Urinary bladder (tissue), 3 donors: ENCODE measurements at regions not wholly inside any gene's neighbourhood (a gene's known extent, or its start where the extent isn't known, plus 50 kb on each side); places are given as distances from the start of the nearest gene placed in this dataset.

ENCODE experiments used
- DNase-seq: peaks from one replicate; pipeline ENCODE4 v3.0.0-alpha.2; 2015; ENCODE audit errors: extremely low spot score
- H3K27ac ChIP-seq: one replicate; pipeline ENCODE4 v1.5.1; 2013; ENCODE audit warnings: low read depth, mild to moderate bottlenecking, moderate library complexity
- H3K36me3 ChIP-seq: one replicate; pipeline ENCODE4 v1.6.1; 2013; ENCODE audit warnings: mild to moderate bottlenecking, moderate library complexity; ENCODE audit not compliant: insufficient read depth
- H3K4me1 ChIP-seq: one replicate; pipeline ENCODE4 v1.6.1; 2013; ENCODE audit warnings: mild to moderate bottlenecking, moderate library complexity; ENCODE audit not compliant: insufficient read depth
- H3K4me3 ChIP-seq: one replicate; pipeline ENCODE4 v1.5.1; 2013; ENCODE audit warnings: low read depth, low read length
- WGBS: extraction: QIAGEN DNeasy Blood & Tissue Kit; methylation state at CpG from one replicate; pipeline ENCODE4 v1.1.7; 2013; 5-methylcytosine and 5-hydroxymethylcytosine counted together
- donor health status: healthy with polysubstance abuse.
- donor health status: healthy.

- 95% methylated on average over 5 of the region's 5 CpGs for WGBS
- no peak for DNase-seq
- Histone ChIP-seq H3K4me1 (no peaks in the 10 kb centered on the region), H3K4me3 (no peak overlapping the region), H3K27ac (no peak overlapping the region), H3K36me3 (no peaks in the 10 kb centered on the region)
Observed at GRCh38 chr1:8185400-8185799, 132.5 kb upstream of the SLC45A1 start.

GRCh38 chr1:8184301-8184700, 133.6 kb upstream of the SLC45A1 start:
- Histone ChIP-seq H3K36me3 (no peaks in the 10 kb centered on the region), H3K4me1 (no peaks in the 10 kb centered on the region), H3K27ac (no peak overlapping the region), H3K4me3 (no peak overlapping the region)
- DNase-seq: no peak
- WGBS: 94% methylated on average over 3 of the region's 3 CpGs

- Histone ChIP-seq H3K4me1 (no peaks in the 10 kb centered on the region), H3K36me3 (no peaks in the 10 kb centered on the region), H3K4me3 (no peak overlapping the region), H3K27ac (peak overlapping the region; percentile 60)
- 72% methylated on average over 12 of the region's 12 CpGs for WGBS
- peak; percentile 72 for DNase-seq
Observed at GRCh38 chr1:8182034-8182761, 135.7 kb upstream of the SLC45A1 start.

DNA sequence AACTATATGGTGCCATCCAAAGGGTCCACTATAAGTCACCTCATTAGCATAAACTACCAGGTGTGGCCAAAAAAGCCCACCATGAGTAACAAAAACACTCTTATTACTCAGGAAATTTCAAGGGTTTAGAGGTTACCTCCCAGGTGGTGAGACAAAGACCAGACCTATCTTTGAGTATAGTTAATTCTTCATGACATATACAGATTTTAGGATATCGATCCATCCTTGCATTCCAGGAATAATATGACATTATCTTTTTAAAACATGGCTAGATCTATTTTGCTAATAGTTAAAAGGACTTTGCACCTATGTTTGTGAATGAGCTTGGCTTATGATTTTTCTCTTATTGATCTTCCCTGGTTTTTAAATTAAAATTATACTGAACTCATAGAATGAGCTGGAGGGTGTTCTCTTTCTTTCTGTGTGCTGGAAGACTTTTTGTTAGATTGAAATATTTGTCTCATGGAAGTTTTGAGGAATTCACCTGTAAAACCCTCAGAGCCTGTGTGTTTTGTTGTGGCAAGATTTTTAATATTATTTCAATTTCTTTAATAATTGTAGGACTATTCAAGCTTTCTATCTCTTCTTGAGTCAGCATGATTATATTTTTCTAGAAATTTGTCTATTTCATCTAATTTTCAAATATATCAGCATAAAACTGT, 138.7 kb upstream of the SLC45A1 start:
- DNase-seq: no peak
- WGBS: 96% methylated on average over 1 of the region's 1 CpG
- Histone ChIP-seq H3K36me3 (no peaks in the 10 kb centered on the region), H3K4me3 (no peak overlapping the region), H3K4me1 (no peaks in the 10 kb centered on the region), H3K27ac (no peak overlapping the region)

GRCh38 chr1:8176279-8176678, 141.6 kb upstream of the SLC45A1 start:
- no peaks in the 10 kb centered on the region for H3K4me1 ChIP-seq
- H3K36me3 ChIP-seq: no peaks in the 10 kb centered on the region
- H3K27ac ChIP-seq: no peak overlapping the region
- WGBS: 85% methylated on average over 3 of the region's 3 CpGs
- DNase-seq: no peak
- no peak overlapping the region for H3K4me3 ChIP-seq

DNA sequence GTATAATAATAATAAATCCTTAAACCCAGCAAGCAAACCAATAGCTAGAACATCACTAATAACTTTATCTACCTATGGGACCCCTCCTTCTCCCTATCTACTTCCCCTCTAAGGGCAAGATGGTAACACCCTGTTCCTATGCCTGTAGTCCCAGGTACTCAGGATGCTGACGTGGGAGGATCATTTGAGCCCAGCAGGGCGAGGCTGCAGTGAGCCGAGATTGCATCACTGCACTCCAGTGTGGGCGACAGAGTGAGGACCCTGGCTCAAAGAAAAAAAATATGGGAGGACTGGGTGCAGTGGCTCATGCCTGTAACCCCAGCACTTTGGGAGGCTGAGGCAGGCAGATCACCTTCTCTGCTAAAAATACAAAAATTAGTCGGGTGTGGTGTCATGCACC, 143.1 kb upstream of the SLC45A1 start:
- DNase-seq: no peak
- no peak overlapping the region for H3K27ac ChIP-seq
- no peak overlapping the region for H3K4me3 ChIP-seq
- 80% methylated on average over 5 of the region's 5 CpGs for WGBS
- no peaks in the 10 kb centered on the region for H3K36me3 ChIP-seq
- H3K4me1 ChIP-seq: no peaks in the 10 kb centered on the region

DNA sequence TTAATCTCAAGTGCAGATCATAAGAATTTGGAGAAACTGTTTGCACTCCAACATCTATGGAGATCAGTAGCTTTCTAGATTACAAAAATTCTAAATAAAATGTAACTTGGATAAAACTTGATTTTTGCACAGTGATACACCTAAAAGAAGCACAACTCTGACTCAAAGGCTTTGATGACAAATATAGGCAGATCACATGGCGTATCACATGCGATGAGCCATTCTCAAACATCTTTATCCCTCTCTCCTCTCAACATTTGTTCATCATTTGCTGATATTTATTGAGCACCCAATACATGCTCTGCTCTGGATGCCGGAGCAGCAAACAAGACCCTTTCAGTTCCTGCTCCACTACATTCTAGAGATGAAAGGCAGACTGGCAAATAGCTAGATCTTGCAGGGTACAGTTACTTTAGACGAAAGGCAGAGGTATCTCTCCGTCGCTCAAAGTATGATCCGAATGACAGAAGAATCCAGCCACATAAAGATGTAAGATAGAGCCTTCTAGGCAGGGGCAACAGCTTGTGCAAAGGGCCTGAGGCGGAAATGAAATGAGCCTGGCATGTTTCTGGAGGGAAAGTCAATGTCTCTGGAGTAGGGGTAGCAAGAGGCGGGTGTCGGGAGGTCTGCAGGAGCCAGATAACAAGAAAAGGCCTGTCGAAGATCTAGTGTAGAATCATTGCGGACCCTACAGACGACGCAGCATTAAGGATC, 145.8 kb upstream of the ERRFI1 start:
- Histone ChIP-seq H3K27ac (no peak overlapping the region), H3K4me1 (no peaks in the 10 kb centered on the region), H3K4me3 (no peak overlapping the region), H3K36me3 (no peaks in the 10 kb centered on the region)
- 96% methylated on average over 14 of the region's 14 CpGs for WGBS
- DNase-seq: no peak

GRCh38 chr1:8170059-8170835, 144.1 kb upstream of the ERRFI1 start:
- Histone ChIP-seq H3K36me3 (no peaks in the 10 kb centered on the region), H3K27ac (peak overlapping the region; percentile 40), H3K4me3 (no peak overlapping the region), H3K4me1 (no peaks in the 10 kb centered on the region)
- no peak for DNase-seq
- WGBS: 70% methylated on average over 13 of the region's 13 CpGs

DNA sequence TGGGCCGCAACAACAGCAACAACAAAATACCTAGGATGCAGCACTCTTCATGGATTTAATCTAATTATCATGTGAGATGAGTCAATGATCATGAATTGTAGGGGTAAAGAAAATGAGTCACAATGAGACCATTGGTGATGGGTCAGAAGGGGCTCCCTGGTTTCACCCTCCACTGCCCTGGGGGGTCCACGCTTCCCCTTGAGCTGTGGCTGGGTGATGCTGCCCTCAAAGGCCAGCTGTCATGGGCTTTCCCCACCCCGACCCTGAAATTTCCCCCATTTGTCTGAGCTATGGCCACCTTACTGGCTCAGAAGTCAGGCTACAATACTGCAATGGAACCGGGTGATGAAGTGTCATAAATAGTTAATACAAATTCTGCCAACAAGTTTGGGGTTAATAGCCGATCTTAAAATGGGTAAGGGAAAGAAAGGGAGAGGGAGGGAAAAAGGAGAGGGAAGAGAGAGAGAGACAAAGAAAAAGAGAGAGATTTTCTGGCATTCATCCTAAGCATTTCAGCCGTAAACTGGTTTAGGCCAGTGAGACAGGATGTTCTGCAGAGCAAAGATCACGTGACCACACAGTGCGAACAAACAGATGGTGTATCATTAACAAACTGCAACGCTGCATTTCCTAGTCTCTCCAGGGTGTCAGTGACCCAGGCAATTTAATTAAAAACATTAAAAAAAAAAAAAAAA, 143.4 kb upstream of the ERRFI1 start:
- Histone ChIP-seq H3K27ac (peak overlapping the region; percentile 67), H3K4me1 (no peaks in the 10 kb centered on the region), H3K4me3 (no peak overlapping the region), H3K36me3 (no peaks in the 10 kb centered on the region)
- DNase-seq: peak; percentile 81
- WGBS: 28% methylated on average over 9 of the region's 9 CpGs

DNA sequence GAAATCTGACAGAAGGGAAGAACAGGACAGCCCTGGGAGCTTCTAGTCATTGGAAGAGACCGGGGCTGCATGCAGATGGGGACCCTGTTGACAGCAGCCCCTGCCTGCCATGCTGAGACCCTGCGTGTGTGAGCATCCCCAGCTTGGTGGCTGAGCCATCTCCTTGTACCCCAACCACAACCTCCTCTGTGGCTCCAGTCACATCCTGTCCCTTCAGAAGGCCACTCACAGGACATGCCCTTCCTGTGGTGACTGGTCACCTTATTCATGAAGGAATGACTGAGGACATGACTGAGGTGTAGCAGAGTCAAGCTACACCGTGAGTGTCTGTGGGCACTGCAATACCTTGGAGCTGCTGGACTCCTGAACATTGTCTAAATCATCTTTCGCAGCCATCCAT, 141.8 kb upstream of the ERRFI1 start:
- DNase-seq: no peak
- Histone ChIP-seq H3K4me3 (no peak overlapping the region), H3K36me3 (no peaks in the 10 kb centered on the region), H3K27ac (no peak overlapping the region), H3K4me1 (no peaks in the 10 kb centered on the region)
- WGBS: 97% methylated on average over 4 of the region's 4 CpGs

DNA sequence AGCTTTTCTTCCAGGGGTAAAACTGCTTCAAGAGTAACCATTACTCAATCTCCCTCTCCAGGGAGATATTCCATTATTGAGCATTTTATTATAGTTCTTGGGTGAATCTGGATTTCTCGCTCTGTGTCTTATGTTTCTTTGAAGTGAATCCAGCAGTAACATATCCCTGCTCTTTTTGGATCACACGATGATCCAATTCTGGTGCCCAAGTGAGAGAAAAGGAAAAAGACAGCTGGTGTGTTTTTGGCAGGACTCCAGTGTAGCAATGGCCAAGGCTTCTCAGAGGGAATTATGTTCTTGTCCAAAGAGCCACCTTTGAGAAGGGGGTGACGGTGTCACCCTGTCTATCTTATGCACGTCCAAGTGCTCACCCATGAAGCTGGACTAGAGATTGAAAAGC, 140.3 kb upstream of the ERRFI1 start:
- Histone ChIP-seq H3K4me1 (no peaks in the 10 kb centered on the region), H3K4me3 (no peak overlapping the region), H3K27ac (no peak overlapping the region), H3K36me3 (no peaks in the 10 kb centered on the region)
- DNase-seq: no peak
- WGBS: 63% methylated on average over 4 of the region's 4 CpGs

DNA sequence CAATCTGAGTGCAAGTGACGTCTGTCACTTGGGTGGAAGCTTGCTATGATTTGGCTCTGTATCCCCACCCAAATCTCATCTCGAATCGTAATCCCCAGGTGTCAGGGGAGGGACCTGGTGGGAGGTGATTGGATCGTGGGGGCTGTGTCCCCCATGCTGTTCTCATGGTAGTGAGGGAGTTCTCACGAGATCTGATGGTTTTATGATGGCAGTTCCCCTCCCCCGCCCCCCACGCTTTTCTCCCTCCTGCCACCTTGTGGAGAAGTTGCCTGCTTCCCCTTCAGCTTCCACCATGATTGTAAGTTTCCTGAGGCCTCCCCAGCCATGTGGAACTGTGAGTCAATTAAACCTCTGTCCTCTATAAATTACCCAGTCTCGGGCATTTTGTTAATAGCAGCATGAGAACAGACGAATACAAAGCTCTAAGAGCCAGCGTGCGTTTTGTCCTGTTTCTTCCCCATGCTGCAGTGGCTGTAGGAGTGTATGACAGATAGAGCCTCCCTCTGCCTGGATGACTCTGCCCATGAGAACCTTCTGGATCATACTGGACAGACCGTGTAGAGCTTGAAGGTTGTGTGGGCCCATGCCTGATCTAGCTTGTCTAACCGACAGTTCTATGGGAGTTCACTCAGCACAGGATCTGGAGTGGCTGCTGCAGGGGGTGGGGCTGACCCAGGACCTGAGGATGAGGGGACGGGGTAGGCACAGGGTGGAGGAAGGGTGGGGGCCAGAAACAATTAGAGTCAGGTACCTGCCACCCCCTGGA, 139.7 kb upstream of the ERRFI1 start:
- WGBS: 86% methylated on average over 14 of the region's 14 CpGs
- Histone ChIP-seq H3K36me3 (no peaks in the 10 kb centered on the region), H3K27ac (no peak overlapping the region), H3K4me3 (no peak overlapping the region), H3K4me1 (no peaks in the 10 kb centered on the region)
- no peak for DNase-seq
